Thoracic aorta (tissue), 2 donors: ENCODE measurements at regions not wholly inside any gene's neighbourhood (a gene's known extent, or its start where the extent isn't known, plus 50 kb on each side); places are given as distances from the start of the nearest gene placed in this dataset.
"Not testable (repeated sequence)": the region's sequence is repeated elsewhere in the genome, so short reads cannot be mapped to it uniquely, and the experiment has no call there.

Experiments
- ATAC-seq: fragments of 150-250 bp; one replicate; pipeline ENCODE4 v1.8.0; 2017; ENCODE audit warnings: low read depth; ENCODE audit not compliant: insufficient number of reproducible peaks, low FRiP score
- DNase-seq: peaks from one replicate; pipeline ENCODE4 v3.0.0-alpha.2; 2020; ENCODE audit warnings: low spot score
- H3K27ac ChIP-seq, 2 donors: fragments of 200-600 bp; sonication (generic); 1 replicate in 1 of 2; 2 replicates in 1 of 2; pipeline ENCODE4 v1.5.1; 2016; ENCODE audit warnings: mild to moderate bottlenecking in 2 of 2, moderate library complexity in 2 of 2
- H3K27me3 ChIP-seq: fragments of 200-600 bp; sonication (generic); replicated peaks from 2 replicates; pipeline ENCODE4 v1.6.0; 2016; ENCODE audit warnings: mild to moderate bottlenecking; ENCODE audit not compliant: insufficient read depth
- H3K36me3 ChIP-seq: fragments of 200-600 bp; sonication (generic); one replicate; pipeline ENCODE4 v1.5.1; 2016
- H3K4me1 ChIP-seq, 2 donors: fragments of 200-600 bp; sonication (generic); 1 replicate in 1 of 2; 2 replicates in 1 of 2; pipeline versions ENCODE4 v1.5.1 to v1.6.0; 2016; ENCODE audit warnings: low read depth in 2 of 2, mild to moderate bottlenecking in 1 of 2; ENCODE audit not compliant: control insufficient read depth in 1 of 2
- H3K4me3 ChIP-seq: fragments of 200-600 bp; sonication (generic); 2 replicates; pipeline ENCODE4 v1.5.1; 2016; ENCODE audit warnings: mild to moderate bottlenecking
- H3K9me3 ChIP-seq: fragments of 200-600 bp; sonication (generic); 2 replicates; pipeline ENCODE4 v1.5.1; 2016

DNA sequence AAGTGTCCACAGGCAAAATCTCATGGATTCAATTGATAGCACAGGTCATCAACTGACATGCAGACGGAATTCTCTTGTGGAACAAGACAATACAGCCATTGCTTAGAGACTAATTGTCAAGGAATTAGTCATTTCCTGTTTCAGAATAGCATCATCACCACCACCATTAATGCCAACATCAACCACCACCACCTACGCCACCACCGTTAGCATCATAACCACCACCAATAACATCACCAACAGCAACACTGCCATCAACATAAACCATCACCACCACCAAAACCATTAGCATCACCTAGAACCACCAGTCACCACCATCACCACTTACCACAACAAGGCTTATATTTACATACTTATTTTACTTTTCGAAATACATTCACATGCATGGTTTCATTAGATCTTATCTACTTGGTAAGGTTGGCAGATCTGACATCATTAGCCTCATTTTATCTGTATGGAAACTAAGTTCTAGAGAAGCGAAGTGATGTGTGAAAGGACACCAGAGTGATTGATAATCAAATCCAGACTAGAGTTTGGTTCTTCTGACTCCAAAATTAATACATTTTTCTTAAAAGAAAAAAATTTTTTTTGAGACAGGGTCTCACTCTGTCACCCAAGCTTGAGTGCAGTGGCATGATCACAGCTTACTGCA lies 2733.8 kb upstream of the TPTE start:
- not testable (repeated sequence) for ATAC-seq, H3K4me3 ChIP-seq, DNase-seq, H3K27ac ChIP-seq, H3K36me3 ChIP-seq, H3K27me3 ChIP-seq, H3K4me1 ChIP-seq, H3K9me3 ChIP-seq

DNA sequence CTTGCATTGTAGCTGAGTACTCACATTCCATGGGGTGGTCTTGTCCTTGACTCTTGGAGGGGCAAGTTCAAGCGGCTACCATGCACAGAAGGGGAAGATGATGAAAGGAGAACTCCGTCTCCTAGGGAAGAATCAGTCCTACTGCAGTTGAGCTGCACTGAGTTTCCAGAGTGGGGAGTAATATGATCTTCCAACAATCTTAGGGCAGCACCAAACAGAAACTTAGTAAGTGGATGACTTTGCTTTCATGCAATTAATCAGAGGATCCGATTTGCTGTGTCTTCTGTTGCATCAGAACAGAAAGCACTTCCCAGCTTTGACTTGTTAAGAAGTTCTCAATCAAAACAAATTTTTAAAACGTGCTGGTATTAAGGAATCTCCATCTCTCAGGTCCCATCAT lies 2727.6 kb upstream of the TPTE start:
- H3K36me3 ChIP-seq, H3K4me1 ChIP-seq, H3K27me3 ChIP-seq, H3K9me3 ChIP-seq, ATAC-seq, H3K4me3 ChIP-seq, H3K27ac ChIP-seq, DNase-seq: not testable (repeated sequence)

DNA sequence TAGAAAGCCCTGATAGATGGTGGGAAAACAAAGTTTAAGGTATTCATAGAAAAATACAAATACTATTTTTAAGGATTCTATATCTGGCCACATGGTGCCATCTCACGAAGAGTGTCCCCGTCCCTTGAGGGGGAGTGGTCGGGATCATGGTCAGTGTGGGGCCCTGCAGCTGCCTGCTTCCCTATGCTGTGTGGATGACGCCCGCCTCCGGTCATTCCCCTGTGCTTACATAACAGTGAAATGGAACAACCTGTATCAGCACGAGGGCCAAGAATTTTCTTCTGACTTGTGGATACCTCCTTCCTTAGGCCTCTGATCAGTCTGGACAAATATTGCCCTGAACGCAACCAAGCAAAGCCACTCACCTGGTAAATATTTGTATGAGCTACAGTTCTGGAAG lies 2724.1 kb upstream of the TPTE start:
- not testable (repeated sequence) for H3K4me3 ChIP-seq, ATAC-seq, H3K27me3 ChIP-seq, H3K36me3 ChIP-seq, H3K27ac ChIP-seq, H3K9me3 ChIP-seq, DNase-seq, H3K4me1 ChIP-seq

DNA sequence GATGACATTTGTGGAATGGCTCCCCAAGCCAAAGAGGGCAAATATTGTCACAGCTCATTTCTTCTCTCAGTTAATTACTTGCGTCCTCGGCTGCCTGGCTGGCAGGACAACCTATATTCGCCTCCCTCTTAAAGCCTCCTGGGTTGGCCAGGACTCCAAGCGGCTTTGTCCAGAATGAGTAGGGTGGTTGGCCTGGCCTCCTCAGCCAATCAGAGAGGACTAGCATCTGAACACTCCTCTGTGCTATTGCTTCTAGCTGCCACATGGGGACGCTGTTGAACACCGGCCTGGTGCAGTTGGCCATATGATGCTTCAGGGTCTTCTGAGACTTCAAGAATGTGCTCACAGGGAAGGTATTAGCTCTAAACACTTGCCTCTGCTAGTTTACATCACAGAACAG lies 2722.9 kb upstream of the TPTE start:
- DNase-seq, H3K27me3 ChIP-seq, H3K9me3 ChIP-seq, ATAC-seq, H3K27ac ChIP-seq, H3K36me3 ChIP-seq, H3K4me1 ChIP-seq, H3K4me3 ChIP-seq: not testable (repeated sequence)

DNA sequence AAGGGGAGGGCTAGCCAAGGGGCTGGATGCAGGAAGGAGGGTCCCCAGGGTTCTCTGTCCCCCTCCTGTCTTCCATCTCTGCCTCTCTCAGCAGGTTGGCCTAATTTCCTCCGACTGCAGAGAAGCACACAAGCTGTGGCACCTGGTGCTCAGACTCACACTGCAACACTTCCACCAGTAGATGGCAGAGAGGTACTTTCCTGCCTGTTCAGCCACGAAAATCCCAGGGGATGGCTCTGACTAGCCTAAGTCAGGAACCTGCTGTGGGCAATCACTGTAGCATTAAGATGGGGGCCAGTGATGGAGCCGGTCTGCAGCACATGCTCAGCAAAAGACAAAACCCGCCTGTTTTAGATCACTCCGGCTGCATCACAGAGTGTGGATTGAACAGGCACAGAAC lies 2721.7 kb upstream of the TPTE start:
- H3K27me3 ChIP-seq, H3K9me3 ChIP-seq, H3K4me1 ChIP-seq, ATAC-seq, H3K36me3 ChIP-seq, H3K27ac ChIP-seq, DNase-seq, H3K4me3 ChIP-seq: not testable (repeated sequence)

DNA sequence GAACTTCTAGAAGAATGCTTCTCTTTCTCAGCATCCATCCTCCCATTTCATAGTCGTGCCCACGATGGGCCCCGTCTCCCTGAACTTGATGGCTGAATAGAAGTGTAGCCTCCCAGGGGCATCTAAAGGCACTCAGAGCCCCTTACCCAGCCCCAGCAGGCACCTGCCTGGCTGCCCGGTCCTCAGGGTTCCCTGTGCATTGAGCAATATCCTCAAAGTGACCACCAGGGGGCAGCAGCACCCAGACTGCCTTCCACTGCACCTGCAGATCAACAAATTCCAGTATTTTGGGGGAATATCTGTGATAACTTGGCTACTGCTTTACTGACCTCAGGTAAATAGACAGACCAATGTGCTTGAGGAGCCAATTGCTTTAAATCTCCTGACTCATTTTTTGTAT lies 2707.9 kb upstream of the TPTE start:
- H3K27me3 ChIP-seq, H3K36me3 ChIP-seq, H3K4me1 ChIP-seq, H3K4me3 ChIP-seq, ATAC-seq, DNase-seq, H3K9me3 ChIP-seq, H3K27ac ChIP-seq: not testable (repeated sequence)

DNA sequence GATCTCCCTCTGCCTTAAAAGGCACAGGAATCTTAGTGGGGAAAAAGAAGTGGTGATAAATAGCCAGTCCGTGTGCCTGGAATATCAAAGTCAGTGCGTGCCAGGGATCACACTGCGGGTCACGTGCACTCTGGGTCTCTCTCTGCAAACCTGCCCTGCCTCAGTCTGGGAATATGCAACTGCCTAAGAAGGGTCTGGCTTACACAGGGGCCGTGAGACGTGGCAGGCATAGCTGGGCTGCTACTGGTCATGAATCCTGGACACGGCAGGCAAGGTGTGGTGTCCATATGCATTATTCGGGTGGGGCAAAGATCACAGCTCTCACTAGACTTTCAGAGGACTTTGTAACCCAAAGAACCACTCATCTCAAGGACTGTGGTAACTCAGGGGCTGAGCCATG lies 2704.4 kb upstream of the TPTE start:
- H3K4me3 ChIP-seq, H3K36me3 ChIP-seq, H3K27ac ChIP-seq, H3K9me3 ChIP-seq, H3K4me1 ChIP-seq, H3K27me3 ChIP-seq, DNase-seq, ATAC-seq: not testable (repeated sequence)

DNA sequence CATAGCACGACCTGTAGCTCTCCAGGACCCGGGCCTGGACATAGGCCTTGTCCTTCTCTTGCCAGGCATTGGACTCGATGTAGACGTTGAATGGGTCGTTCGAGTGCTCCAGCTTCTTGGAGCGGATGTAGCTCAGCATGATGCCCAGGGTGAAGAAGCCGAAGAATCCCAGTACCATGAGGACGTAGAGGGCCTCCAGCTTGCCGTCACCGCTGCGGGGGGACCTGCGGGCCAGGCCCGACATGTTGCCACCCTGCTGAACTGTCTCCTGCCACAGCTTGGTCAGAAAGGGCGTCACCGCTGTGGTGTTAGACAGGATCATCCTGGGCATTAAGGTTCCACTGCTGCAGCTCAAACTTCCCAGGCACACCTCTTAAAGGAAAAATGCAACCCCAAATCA lies 2702.1 kb upstream of the TPTE start:
- not testable (repeated sequence) for H3K27me3 ChIP-seq, ATAC-seq, H3K4me3 ChIP-seq, DNase-seq, H3K36me3 ChIP-seq, H3K27ac ChIP-seq, H3K4me1 ChIP-seq, H3K9me3 ChIP-seq

DNA sequence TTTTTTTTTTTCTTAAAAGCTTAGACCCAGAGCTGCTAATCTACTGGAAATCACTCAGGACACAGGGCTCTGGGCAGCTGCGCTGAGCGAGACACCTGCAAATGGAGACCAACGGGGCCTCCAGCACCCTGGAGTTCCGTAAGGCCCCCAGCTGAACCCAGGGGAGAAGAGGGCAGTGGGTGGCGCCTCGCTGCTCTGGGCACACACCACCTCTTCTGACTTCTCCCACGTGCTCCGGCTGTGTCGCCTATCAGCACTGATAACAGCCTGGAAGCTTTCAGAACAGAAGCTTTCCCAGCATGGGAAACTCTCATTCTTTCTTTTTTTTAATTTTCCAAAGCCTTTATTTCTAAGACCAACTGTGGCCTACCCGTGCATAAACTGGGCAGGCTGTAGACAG lies 2695.8 kb upstream of the TPTE start:
- not testable (repeated sequence) for H3K27me3 ChIP-seq, DNase-seq, H3K4me3 ChIP-seq, ATAC-seq, H3K27ac ChIP-seq, H3K4me1 ChIP-seq, H3K9me3 ChIP-seq, H3K36me3 ChIP-seq

DNA sequence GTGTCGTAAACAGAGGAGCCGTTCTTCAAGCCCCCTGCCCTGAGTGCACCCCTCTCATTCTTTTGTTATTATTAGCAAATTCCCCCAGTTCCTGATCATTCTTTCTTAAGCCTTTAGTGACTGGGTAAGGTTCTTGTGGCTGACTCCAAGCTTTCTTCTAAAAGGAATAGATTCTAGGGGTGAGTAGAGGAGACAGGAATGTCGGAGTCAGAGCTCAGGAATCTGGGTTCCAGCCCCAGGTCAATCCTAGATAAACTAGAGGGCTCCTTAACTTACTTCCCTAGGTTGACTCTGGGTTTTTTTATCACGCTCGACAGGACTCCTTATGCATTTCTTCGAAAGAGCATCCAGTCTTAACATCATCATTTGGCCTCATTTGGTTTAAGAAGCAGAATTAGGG lies 2695.2 kb upstream of the TPTE start:
- not testable (repeated sequence) for H3K4me3 ChIP-seq, H3K36me3 ChIP-seq, H3K27ac ChIP-seq, H3K9me3 ChIP-seq, DNase-seq, H3K4me1 ChIP-seq, H3K27me3 ChIP-seq, ATAC-seq

DNA sequence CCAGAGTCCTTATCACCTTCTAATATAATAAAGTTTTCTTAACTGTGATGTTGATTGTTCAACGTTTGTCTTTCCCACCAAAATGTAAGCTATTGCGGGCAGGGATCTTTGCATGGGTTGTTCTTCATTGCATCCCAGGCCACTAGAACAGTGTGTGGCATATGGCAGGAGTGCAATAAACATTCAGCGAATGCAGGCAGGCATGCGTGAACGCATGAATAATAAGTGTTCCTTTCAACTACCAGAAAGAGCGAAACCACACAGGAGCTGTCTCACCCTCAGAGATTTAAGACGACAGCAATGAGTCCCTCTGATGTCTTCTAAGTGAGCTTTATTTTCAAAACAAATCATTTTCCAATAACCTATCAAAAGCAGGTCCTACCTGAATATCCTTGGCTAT lies 2693.1 kb upstream of the TPTE start:
- not testable (repeated sequence) for H3K4me1 ChIP-seq, H3K27ac ChIP-seq, H3K9me3 ChIP-seq, H3K4me3 ChIP-seq, H3K27me3 ChIP-seq, ATAC-seq, H3K36me3 ChIP-seq, DNase-seq

DNA sequence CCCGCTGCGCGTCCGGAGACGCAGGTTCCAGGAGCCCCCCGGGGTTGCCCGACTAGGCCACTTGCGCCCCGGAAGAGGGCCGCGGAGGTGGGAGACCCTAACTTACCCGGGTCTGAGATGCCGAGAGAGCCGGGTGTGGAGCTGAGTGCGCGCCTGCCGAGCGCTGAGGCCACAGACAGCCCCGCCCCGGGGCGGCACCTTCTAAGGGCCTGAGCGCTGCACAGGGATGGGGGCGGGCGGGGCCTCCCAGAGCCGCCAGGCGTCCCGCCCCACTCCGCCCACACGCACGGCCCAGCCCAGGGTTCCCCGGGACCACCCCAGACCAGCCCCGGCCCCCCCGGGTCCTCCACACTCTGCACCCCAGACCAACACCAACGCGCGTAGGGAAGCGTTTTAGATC lies 2692.0 kb upstream of the TPTE start:
- H3K36me3 ChIP-seq, ATAC-seq, H3K27me3 ChIP-seq, H3K4me3 ChIP-seq, H3K9me3 ChIP-seq, H3K27ac ChIP-seq, DNase-seq, H3K4me1 ChIP-seq: not testable (repeated sequence)

DNA sequence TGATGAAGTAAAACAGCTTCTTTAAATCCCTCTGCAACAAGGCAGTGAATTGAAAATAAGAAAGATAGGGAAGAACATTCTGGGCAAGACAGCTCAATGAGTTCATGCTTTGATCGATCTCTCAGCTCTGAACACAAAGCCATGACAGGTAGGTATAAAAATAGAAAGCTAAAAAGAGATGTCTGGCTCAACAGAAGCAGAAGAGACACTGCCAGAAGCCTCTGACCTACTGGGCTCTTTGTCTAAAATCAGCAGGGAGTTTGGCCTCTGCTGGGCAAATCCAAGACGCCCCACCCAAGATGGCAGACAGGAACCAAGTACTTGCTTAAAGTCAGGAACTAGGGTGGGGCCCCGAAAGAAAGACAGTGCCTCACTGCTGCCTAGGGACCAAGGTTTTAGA lies 2684.1 kb upstream of the TPTE start:
- H3K4me1 ChIP-seq, H3K36me3 ChIP-seq, H3K27me3 ChIP-seq, H3K9me3 ChIP-seq, DNase-seq, H3K27ac ChIP-seq, ATAC-seq, H3K4me3 ChIP-seq: not testable (repeated sequence)
